Testis (tissue), 2 donors: ENCODE measurements at regions not wholly inside any gene's neighbourhood (a gene's known extent, or its start where the extent isn't known, plus 50 kb on each side); places are given as distances from the start of the nearest gene placed in this dataset.

Experiments used
- CTCF ChIP-seq, 3 experiments: fragments of 450-650 bp in 2 of 3; fragments of 200-600 bp in 1 of 3; sonication (generic) in 1 of 3; IDR thresholded peaks; one replicate each; pipeline ENCODE4 v1.5.1; 2016 to 2019; ENCODE audit warnings: antibody characterized with exemption in 3 of 3, mild to moderate bottlenecking in 2 of 3, moderate library complexity in 1 of 3
- POLR2A ChIP-seq: fragments of 450-650 bp; IDR thresholded peaks from one replicate; pipeline ENCODE4 v1.6.1; 2017; ENCODE audit warnings: antibody characterized with exemption, mild to moderate bottlenecking, moderate library complexity

- TF ChIP-seq CTCF (IDR thresholded peaks at IDR 0.05): no peak
- no peak for TF ChIP-seq POLR2A
These were observed 434.4 kb upstream of the MGMT start for GRCh38 chr10:129032372-129033313.
